Vagina (tissue), 2 donors: ENCODE measurements at regions not wholly inside any gene's neighbourhood (a gene's known extent, or its start where the extent isn't known, plus 50 kb on each side); places are given as distances from the start of the nearest gene placed in this dataset.

Experiments
- DNase-seq, 2 donors: peaks; one replicate each; pipeline ENCODE4 v3.0.0-alpha.2; 2017; ENCODE audit errors: extremely low spot score in 2 of 2
- H3K27ac ChIP-seq: fragments of 200-600 bp; sonication (generic); one replicate; pipeline ENCODE4 v1.5.1; 2019
- H3K27me3 ChIP-seq: fragments of 200-600 bp; sonication (generic); one replicate; pipeline ENCODE4 v1.5.1; 2019
- H3K36me3 ChIP-seq, 2 donors: fragments of 200-600 bp; sonication (generic); one replicate each; pipeline ENCODE4 v1.5.1; 2017 to 2019
- H3K4me1 ChIP-seq: fragments of 200-600 bp; sonication (generic); one replicate; pipeline ENCODE4 v1.5.1; 2019
- H3K4me3 ChIP-seq, 2 donors: fragments of 200-600 bp; sonication (generic); 1 replicate in 1 of 2; 2 replicates in 1 of 2; pipeline ENCODE4 v1.5.1; 2016 to 2019
- H3K9me3 ChIP-seq: fragments of 200-600 bp; sonication (generic); one replicate; pipeline ENCODE4 v1.5.1; 2019
- CTCF ChIP-seq, 3 experiments: fragments of 450-650 bp in 2 of 3; fragments of 200-600 bp in 1 of 3; sonication (generic) in 1 of 3; IDR thresholded peaks; one replicate each; pipeline ENCODE4 v1.5.1; 2017 to 2019; ENCODE audit warnings: antibody characterized with exemption in 3 of 3, mild to moderate bottlenecking in 2 of 3, moderate library complexity in 2 of 3
- POLR2A ChIP-seq, 2 donors: fragments of 450-650 bp; IDR thresholded peaks; one replicate each; pipeline ENCODE4 v1.6.1; 2017; ENCODE audit warnings: antibody characterized with exemption in 2 of 2, mild to moderate bottlenecking in 2 of 2, moderate library complexity in 2 of 2
- POLR2AphosphoS5 ChIP-seq, 2 donors: sonication (generic); formaldehyde crosslinking; IDR thresholded peaks; one replicate each; pipeline ENCODE4 v1.9.0; 2017; ENCODE audit warnings: antibody characterized with exemption in 2 of 2, mild to moderate bottlenecking in 2 of 2, low read depth in 1 of 2; ENCODE audit not compliant: insufficient read depth in 1 of 2
- intact Hi-C: fragments of 100-400 bp; cut with DNase I; formaldehyde crosslinking; loops from one replicate; pipeline ENCODE4 v1.15.1; 2023

GRCh38 chr2:237231593-237231992 lies 145.9 kb downstream of the COPS8 start:
- intact Hi-C loops = no loop called here

GRCh38 chr2:237232166-237232565 lies 146.5 kb downstream of the COPS8 start:
- Histone ChIP-seq H3K27me3 (no peaks in the 10 kb centered on the region), H3K4me1 (peaks cover 27% of the 10 kb centered on the region), H3K27ac (peak overlapping the region; percentile 85), H3K4me3 (no peak overlapping the region), H3K36me3 (no peaks in the 10 kb centered on the region), H3K9me3 (no peaks in the 10 kb centered on the region)
- intact Hi-C loops = no loop called here
- no peak for TF ChIP-seq POLR2AphosphoS5 (IDR thresholded peaks at IDR 0.05; ENCODE audit: insufficient read depth in 1 of 2, low read depth in 1 of 2)
- no peak for TF ChIP-seq CTCF (IDR thresholded peaks at IDR 0.05)
- TF ChIP-seq POLR2A (IDR thresholded peaks at IDR 0.05) = no peak
- no peak for DNase-seq

More at GRCh38 chr2:237231593-237231992, 145.9 kb downstream of the COPS8 start:
- Histone ChIP-seq H3K27ac (peak overlapping the region; percentile 85), H3K9me3 (no peaks in the 10 kb centered on the region), H3K27me3 (no peaks in the 10 kb centered on the region), H3K36me3 (no peaks in the 10 kb centered on the region), H3K4me1 (peaks cover 27% of the 10 kb centered on the region), H3K4me3 (no peak overlapping the region)
- peak in 1 of 2 donors; percentile 83 for DNase-seq
- TF ChIP-seq POLR2AphosphoS5 (IDR thresholded peaks at IDR 0.05; ENCODE audit: insufficient read depth in 1 of 2, low read depth in 1 of 2) (no peak), POLR2A (IDR thresholded peaks at IDR 0.05) (no peak), CTCF (IDR thresholded peaks at IDR 0.05) (no peak)

GRCh38 chr2:237234268-237234667 lies 148.6 kb downstream of the COPS8 start:
- no peaks in the 10 kb centered on the region for H3K9me3 ChIP-seq
- H3K4me3 ChIP-seq = no peak overlapping the region
- intact Hi-C loops = no loop called here
- DNase-seq = peak in 1 of 2 donors; percentile 90
- H3K27me3 ChIP-seq = no peaks in the 10 kb centered on the region
- H3K4me1 ChIP-seq = peaks cover 27% of the 10 kb centered on the region
- H3K36me3 ChIP-seq = no peaks in the 10 kb centered on the region
- TF ChIP-seq CTCF (IDR thresholded peaks at IDR 0.05) (no peak), POLR2AphosphoS5 (IDR thresholded peaks at IDR 0.05; ENCODE audit: insufficient read depth in 1 of 2, low read depth in 1 of 2) (no peak), POLR2A (IDR thresholded peaks at IDR 0.05) (no peak)
- peak overlapping the region; percentile 85 for H3K27ac ChIP-seq

GRCh38 chr2:237235383-237236095 lies 149.8 kb downstream of the COPS8 start:
- DNase-seq = no peak
- TF ChIP-seq POLR2AphosphoS5 (IDR thresholded peaks at IDR 0.05; ENCODE audit: insufficient read depth in 1 of 2, low read depth in 1 of 2) (peak in 1 of 2 donors; percentile 19), POLR2A (IDR thresholded peaks at IDR 0.05) (no peak)
- peak overlapping the region; percentile 85 for H3K27ac ChIP-seq
- H3K9me3 ChIP-seq = no peaks in the 10 kb centered on the region
- H3K4me3 ChIP-seq = no peak overlapping the region
- intact Hi-C loops = no loop called here
- no peaks in the 10 kb centered on the region for H3K36me3 ChIP-seq
- H3K4me1 ChIP-seq = peaks cover 27% of the 10 kb centered on the region
- H3K27me3 ChIP-seq = no peaks in the 10 kb centered on the region

- Histone ChIP-seq H3K27ac (peak overlapping the region; percentile 85), H3K4me3 (no peak overlapping the region), H3K36me3 (no peaks in the 10 kb centered on the region), H3K4me1 (peaks cover 27% of the 10 kb centered on the region), H3K27me3 (no peaks in the 10 kb centered on the region), H3K9me3 (no peaks in the 10 kb centered on the region)
- TF ChIP-seq POLR2AphosphoS5 (IDR thresholded peaks at IDR 0.05; ENCODE audit: insufficient read depth in 1 of 2, low read depth in 1 of 2) (no peak), POLR2A (IDR thresholded peaks at IDR 0.05) (no peak), CTCF (IDR thresholded peaks at IDR 0.05) (no peak)
- DNase-seq = no peak
- intact Hi-C loops = no loop called here
These were observed 150.5 kb downstream of the COPS8 start for GRCh38 chr2:237236188-237236587.
